Inflammatory macrophage (primary cell): ENCODE measurements at regions not wholly inside any gene's neighbourhood (a gene's known extent, or its start where the extent isn't known, plus 50 kb on each side); places are given as distances from the start of the nearest gene placed in this dataset.

Experiments used
- DNase-seq, 2 donors: peaks; one replicate each; pipeline ENCODE4 v3.0.0-alpha.2; 2020 to 2022

GRCh38 chr13:77422724-77423123 lies 95.8 kb upstream of the MYCBP2 start:
- DNase-seq = no peak

DNA sequence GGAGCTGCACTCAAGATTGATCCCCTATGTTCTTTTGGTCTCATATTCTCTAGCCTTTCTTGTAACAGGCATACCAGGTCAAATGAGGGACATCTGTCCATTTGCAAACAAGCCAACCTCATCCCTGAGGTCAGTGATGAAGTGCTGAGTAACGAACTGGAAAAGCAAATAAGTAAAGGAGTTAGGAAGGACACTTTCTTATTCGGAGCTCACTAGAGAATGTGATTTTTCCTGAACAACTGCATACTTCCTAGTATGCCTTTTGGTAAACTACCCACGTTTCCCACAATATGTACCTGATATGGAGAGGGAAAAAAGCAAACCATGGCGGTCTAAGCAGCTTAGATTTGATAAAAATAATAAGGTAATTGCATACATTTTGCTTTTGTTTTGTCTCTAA lies 91.0 kb upstream of the MYCBP2 start:
- DNase-seq = no peak

- DNase-seq = no peak
Measured at GRCh38 chr13:77416666-77417212, 89.8 kb upstream of the MYCBP2 start.

DNA sequence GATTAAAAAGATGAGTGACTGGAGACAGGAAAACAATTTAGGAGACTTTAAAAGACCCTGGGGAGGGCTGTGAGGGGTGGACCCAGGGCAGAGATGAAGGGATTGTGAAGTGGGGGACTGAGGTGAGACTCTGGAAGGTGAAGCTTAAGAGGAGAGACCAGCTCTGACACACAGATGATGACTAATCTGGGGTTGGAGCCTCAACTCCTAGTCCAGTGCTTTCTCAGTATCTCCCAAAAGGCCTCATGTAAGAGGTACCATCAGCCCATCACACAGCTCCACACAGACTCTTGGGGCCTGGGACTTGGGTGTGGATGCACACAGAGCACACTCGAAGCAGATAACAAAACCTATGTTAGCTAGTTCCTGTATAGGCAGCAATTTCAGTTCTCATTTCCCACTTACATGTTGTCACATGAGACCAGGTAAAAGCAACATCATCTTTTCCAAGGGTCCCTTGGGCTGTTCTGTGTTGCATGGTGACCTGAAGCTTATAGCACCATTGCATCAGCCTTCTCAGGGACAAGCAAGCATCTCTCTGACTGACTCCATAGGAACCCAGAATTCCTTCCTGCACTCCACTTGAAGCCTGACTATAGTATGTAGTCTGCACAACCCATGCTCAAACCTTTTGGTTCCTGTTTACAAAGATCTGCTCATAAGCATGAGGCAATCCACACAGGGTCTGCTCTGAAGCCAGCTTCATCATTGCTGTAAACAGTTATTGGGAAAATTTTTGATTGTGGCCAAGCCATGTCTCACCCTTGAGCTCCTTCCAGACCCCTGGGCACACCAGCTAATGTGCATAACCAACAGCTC lies 88.6 kb upstream of the MYCBP2 start:
- peak; percentile 6 to 9 for DNase-seq

DNA sequence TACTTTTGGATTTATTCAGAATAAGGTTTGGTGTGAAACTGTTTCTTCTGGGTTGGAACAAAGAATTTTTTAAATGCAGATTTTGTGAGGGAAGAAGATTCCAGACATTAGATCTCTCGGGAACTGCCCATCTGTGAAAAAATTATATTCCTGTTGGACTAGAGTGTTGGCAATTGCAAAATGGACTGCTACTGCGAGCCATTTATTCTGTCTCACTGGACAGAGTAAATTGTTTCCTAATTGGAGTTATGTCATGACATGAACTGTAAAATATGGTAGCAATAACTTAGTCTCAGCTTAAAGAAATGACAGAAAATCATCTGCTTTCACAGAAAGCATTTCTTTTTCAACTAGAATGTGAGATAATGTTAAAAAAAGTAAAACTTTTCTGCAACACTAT lies 86.0 kb upstream of the MYCBP2 start:
- no peak for DNase-seq

DNA sequence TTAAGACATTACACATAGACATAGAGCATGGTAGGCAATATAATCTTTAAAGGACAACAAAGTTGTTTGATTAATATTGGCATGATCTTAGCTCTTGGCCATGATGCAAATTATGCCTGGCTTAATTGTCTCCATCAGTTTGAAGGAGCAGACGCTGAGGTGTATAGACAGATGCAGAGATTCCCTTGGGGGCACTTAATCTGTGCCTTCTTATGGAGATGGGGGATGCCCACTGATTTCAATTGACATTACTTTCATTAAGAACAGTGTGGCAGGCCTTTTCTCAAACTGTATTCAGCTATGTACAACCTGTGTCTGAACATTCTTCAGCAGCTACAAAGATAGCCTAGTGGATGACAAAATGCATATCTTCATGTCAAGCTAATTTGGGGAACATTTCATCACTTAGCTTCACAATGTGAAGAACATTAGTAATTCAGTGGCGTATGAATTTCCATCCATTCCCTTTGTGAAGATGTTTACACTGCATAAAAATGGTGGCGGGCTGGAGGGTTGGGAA lies 85.3 kb upstream of the MYCBP2 start:
- no peak for DNase-seq

DNA sequence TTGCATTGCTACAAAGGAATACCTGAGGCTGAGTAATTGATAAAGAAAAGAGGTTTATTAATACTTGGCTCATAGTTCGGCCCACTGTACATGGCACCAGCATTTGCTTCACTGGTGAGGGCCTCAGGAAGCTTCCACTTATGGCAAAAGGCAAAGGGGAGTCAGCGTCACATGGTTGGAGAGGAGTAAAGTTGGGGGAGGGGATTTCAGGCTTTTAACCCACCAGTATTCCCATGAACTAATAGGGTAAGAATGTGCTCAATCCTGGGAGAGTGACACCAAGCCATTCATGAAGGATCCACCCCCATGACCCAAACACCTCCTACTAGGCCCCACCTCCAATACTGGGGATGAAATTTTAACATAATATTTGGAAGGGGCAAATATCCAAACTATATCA lies 82.5 kb upstream of the MYCBP2 start:
- DNase-seq = no peak

DNA sequence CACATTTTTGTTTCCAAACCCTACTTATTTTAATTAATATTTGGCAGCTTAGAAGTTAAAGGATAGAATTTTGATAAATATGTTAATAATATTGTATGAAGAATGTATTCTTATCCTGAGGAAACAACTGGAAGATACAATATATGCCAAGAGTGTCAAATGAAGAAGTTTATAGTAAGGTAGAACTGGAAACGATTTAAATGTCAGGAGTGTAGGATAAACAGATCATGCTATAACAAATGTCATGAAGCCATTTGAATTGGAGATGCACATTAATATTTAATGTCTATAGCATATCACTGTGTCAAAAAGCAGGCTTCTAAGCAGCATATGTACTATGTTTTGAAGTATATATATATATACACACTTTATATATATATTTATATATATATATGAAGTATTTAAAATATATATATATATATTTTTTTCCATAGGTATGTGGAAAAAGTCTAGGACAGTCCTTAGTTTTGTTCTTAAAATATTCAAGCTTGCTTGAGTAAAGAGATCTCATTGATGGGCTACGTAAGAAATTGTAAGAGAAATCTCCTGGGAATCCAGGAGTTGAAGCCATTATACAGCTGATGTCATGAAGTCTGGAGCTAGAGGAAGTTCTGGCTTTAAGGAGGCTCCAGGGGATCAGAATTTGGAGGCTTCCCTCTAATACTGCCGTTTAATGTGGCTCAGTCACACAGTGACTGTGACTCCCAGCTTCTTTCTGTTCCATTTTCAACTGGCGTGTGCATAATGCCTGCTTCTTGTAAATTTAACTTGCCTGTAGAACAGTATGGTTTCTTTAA lies 79.9 kb upstream of the MYCBP2 start:
- no peak for DNase-seq

- no peak for DNase-seq
Measured at GRCh38 chr13:77398825-77399620, 72.1 kb upstream of the MYCBP2 start.

DNA sequence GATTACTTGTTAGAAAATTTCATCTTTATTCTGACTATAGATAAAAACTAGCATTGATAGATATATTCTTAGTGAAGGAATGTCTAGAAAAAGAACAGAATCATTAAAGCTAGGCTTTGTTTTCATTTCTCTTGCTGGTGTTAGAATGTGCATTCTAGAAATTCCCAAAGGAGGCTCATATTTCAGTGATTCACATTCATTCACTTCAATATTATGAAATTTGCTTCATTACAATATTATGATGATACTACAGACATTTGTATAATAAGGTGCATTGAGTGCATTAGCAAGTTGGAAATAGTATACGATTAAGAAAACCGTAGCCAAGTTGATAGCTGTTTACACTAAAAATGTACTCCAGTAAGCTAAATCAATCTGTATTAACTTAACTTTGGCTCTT lies 70.7 kb upstream of the MYCBP2 start:
- DNase-seq = no peak

GRCh38 chr13:77391475-77391874 lies 64.6 kb upstream of the MYCBP2 start:
- DNase-seq = no peak

GRCh38 chr13:77390391-77390790 lies 63.5 kb upstream of the MYCBP2 start:
- DNase-seq = no peak

DNA sequence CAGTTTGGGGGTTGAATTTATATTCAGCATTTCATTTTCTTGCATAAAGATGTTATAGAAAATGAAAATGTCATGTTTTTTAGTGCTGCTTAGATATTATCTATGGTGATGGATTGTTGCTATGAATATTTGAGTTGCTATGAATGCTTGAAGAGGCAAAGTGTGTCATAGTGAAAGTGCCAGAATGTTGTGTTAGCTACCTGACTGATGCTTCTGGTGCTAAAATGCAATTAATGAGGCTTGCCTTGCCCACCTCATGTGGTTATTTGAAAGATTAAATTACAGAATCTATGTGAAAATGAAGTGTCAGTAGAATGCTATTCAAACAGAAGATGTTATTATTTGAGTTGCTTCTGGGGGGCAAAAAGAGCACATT lies 62.7 kb upstream of the MYCBP2 start:
- no peak for DNase-seq

DNA sequence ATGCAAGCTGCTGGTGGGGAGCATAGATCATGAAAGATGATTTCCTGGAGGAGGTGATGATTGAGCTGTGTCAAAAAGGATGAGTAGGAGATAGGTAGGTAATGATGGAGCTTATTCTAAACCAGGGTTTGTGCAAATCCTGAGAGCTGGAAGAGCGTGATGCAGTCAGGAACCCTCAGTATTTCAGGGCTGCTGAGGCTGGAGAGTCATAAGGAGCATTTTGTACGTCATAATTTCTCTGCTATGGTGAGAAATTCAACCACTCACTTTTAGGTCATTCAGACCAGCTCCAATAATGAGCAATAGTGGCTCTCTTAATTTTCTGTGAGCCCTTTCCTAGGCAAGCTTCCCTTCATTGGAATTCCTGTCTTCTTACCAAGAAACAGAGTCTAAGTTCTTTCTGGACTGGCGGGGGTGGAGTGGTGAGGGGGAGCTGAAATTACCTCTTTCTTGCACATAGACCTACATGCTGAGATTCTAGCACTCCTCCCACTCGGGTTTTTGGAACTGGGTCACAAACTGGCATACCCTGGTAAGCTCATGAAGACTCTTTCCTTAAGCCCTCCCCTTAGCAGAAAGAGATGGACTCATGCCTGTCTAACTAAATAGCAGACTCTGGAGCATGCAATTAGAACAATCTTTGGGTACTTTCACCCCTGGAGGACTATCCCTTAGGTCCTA lies 62.2 kb upstream of the MYCBP2 start:
- DNase-seq = no peak

GRCh38 chr13:77387607-77388200 lies 60.8 kb upstream of the MYCBP2 start:
- DNase-seq = no peak

DNA sequence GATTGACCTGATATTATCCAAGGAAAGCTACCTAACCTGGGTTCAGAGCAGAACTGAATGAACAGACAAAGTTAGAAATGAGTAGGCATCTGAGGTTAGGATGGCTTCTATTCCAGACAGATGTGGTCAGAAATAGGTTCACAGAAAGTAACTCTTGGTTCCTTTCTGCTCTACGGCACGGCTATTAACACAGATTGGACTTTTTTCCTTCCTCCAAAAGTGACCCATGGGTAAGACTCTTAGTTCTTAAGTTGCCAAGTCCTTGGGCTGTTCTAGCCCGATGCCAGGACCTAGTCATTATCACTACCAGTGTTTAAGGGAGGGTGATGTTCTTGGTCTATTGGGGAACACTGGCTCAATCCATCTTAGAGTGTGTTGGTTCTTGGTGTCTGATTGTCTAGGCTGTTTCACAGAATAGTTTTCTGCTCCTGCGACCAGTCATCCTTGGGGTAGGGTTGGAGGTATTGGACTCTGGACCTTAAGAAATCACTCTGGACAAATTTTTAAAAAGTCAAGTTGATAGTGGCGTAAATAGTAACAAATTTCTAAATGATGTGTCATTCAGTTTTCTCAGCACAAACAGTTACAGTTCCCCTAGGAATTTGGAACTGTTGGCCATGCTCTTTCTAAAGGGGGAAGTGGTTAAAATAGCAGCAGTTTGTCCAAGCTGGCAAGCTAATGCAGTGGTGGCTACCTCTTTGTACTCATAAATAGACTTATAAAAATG lies 60.1 kb upstream of the MYCBP2 start:
- peak; percentile 75 to 78 for DNase-seq

GRCh38 chr13:77386046-77386445 lies 59.2 kb upstream of the MYCBP2 start:
- no peak for DNase-seq

- no peak for DNase-seq
Measured at GRCh38 chr13:77384999-77385398, 58.1 kb upstream of the MYCBP2 start.

GRCh38 chr13:77383097-77383496 lies 56.2 kb upstream of the MYCBP2 start:
- no peak for DNase-seq

- DNase-seq = no peak
Measured at GRCh38 chr13:77381059-77381458, 54.2 kb upstream of the MYCBP2 start.

DNA sequence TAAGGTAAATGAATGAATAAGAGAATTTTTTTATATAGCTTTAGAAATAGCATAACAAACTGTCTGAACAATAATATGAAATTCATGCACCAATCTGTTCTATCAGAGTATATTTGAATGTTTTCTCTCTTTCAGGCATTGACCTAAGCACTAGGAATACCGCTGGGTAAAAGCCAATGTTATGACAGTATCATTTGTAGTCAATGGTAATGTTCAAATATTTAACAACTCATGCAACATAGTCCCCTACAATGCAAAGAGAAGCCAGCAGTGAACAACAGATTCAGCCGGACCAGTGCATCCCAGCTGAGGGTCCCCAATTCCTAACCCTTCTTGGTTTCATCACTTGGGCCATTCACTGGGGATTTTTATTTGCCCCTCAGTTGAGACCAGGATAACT lies 52.6 kb upstream of the MYCBP2 start:
- no peak for DNase-seq
